GM12878 (cell line): ENCODE measurements at regions not wholly inside any gene's neighbourhood (a gene's known extent, or its start where the extent isn't known, plus 50 kb on each side); places are given as distances from the start of the nearest gene placed in this dataset.

Experiments used
- ATAC-seq: fragments of 200-7000 bp; cut with Tn5 transposase; 3 replicates; pipeline ENCODE4 v1.9.1; 2020; ENCODE audit warnings: mild to moderate bottlenecking, moderate library complexity
- BruUV-seq: library from RNA; stranded (reverse); fragments of 400-500 nt; replicated peaks from 2 replicates; lab custom pipeline; 2021; lab: Mats Ljungman, UMichigan
- CTCF ChIA-PET: fragments of 300-600 bp; sonication (Branson Sonifier 250); formaldehyde crosslinking; extraction: SDS; loops from one replicate; lab custom pipeline; 2021; ENCODE audit warnings: inconsistent platforms; lab: Yijun Ruan, JAX
- POLR2A ChIA-PET: fragments of 350-600 bp; formaldehyde crosslinking; extraction: SDS; loops from one replicate; lab custom pipeline; 2021; ENCODE audit warnings: inconsistent platforms; lab: Charles Lee
- RAD21 ChIA-PET: fragments of 300-600 bp; sonication (Branson Sonifier 250); formaldehyde crosslinking; loops from one replicate; lab custom pipeline; 2023; ENCODE audit warnings: antibody characterized with exemption; ENCODE audit not compliant: unreplicated experiment; lab: Charles Lee
- SMC1A ChIA-PET: fragments of 300-600 bp; sonication (Branson Sonifier 250); formaldehyde crosslinking; loops from one replicate; lab custom pipeline; 2023; ENCODE audit not compliant: unreplicated experiment, uncharacterized antibody; lab: Charles Lee
- DNase-seq: peaks from one replicate; pipeline ENCODE4 v3.0.0-alpha.2; 2011; ENCODE audit warnings: low read depth, low spot score
- FAIRE-seq: peaks from 3 replicates; lab custom pipeline; 2011; peaks lifted over from hg19 to GRCh38; lab: Jason Lieb, UNC
- H2AFZ ChIP-seq: 2 replicates; pipeline ENCODE4 v1.6.0; 2011; ENCODE audit warnings: low read depth, low read length, control low read depth; ENCODE audit not compliant: control insufficient read depth
- H3K27ac ChIP-seq: 2 replicates; pipeline ENCODE4 v1.5.1; 2011; ENCODE audit warnings: control low read depth; ENCODE audit not compliant: control insufficient read depth, insufficient read depth
- H3K27me3 ChIP-seq, 2 experiments: replicated peaks in 1 of 2; 2 replicates each; pipeline versions ENCODE4 v1.6.0 to v1.6.1; 2011; ENCODE audit warnings: low read length in 1 of 2; ENCODE audit not compliant: control insufficient read depth in 2 of 2, insufficient read depth in 2 of 2
- H3K36me3 ChIP-seq, 2 experiments: 2 replicates each; pipeline ENCODE4 v1.5.1; 2011; ENCODE audit warnings: low read length in 1 of 2; ENCODE audit not compliant: control insufficient read depth in 2 of 2, insufficient read depth in 2 of 2
- H3K4me1 ChIP-seq: 2 replicates; pipeline ENCODE4 v1.6.1; 2011; ENCODE audit warnings: mild to moderate bottlenecking, low read length, moderate library complexity, mixed read lengths; ENCODE audit not compliant: control insufficient read depth, insufficient read depth
- H3K4me2 ChIP-seq: 2 replicates; pipeline ENCODE4 v1.6.0; 2011; ENCODE audit warnings: control low read depth; ENCODE audit not compliant: control insufficient read depth, insufficient read depth
- H3K4me3 ChIP-seq: fragments of 200-600 bp; sonication (generic); 2 replicates; pipeline ENCODE4 v1.5.1; 2016
- H3K79me2 ChIP-seq: 2 replicates; pipeline ENCODE4 v1.6.0; 2011; ENCODE audit warnings: low read length; ENCODE audit not compliant: control insufficient read depth, insufficient read depth
- H3K9ac ChIP-seq: 2 replicates; pipeline ENCODE4 v1.8.0; 2011; ENCODE audit warnings: low read length, control low read depth, mixed read lengths; ENCODE audit not compliant: control insufficient read depth, insufficient read depth
- H3K9me3 ChIP-seq: replicated peaks from 3 replicates; pipeline ENCODE4 v1.5.1; 2011; ENCODE audit warnings: mild to moderate bottlenecking, low read length; ENCODE audit not compliant: control insufficient read depth, insufficient read depth
- H4K20me1 ChIP-seq: 2 replicates; pipeline ENCODE4 v1.6.0; 2011; ENCODE audit not compliant: control insufficient read depth, insufficient read depth
- CREM ChIP-seq: IDR thresholded peaks from 2 replicates; pipeline ENCODE4 v1.6.1; 2014; ENCODE audit warnings: antibody characterized with exemption, low read depth
- EED ChIP-seq: sonication (generic); IDR thresholded peaks from 2 replicates; pipeline ENCODE4 v1.6.1; 2016; ENCODE audit warnings: antibody characterized with exemption, low read depth
- ESRRA ChIP-seq: IDR thresholded peaks from 2 replicates; pipeline ENCODE4 v1.6.1; 2012; ENCODE audit warnings: mild to moderate bottlenecking, low read length, improper control_type of control experiment
- ETV6 ChIP-seq, 2 experiments: fragments of 450-650 bp in 1 of 2; IDR thresholded peaks in 1 of 2; conservative IDR thresholded peaks in 1 of 2; 2 replicates each; pipeline ENCODE4 v1.6.1; 2014; ENCODE audit warnings: antibody characterized with exemption in 1 of 2, borderline replicate concordance in 1 of 2, low read depth in 1 of 2, mild to moderate bottlenecking in 1 of 2, moderate library complexity in 1 of 2
- FOXK2 ChIP-seq: fragments of 450-650 bp; IDR thresholded peaks from 2 replicates; pipeline ENCODE4 v1.6.1; 2017; ENCODE audit warnings: mild to moderate bottlenecking, moderate library complexity
- GATAD2B ChIP-seq: fragments of 450-650 bp; conservative IDR thresholded peaks from 2 replicates; pipeline ENCODE4 v1.6.1; 2017; ENCODE audit warnings: low read depth, mild to moderate bottlenecking, moderate library complexity
- HCFC1 ChIP-seq: fragments of 150-350 bp; IDR thresholded peaks from 2 replicates; pipeline ENCODE4 v1.6.1; 2014; ENCODE audit warnings: low read length
- IKZF1 ChIP-seq: fragments of 450-650 bp; conservative IDR thresholded peaks from 2 replicates; pipeline ENCODE4 v1.6.1; 2017; ENCODE audit warnings: antibody characterized with exemption, mild to moderate bottlenecking
- IRF3 ChIP-seq: fragments of 450-650 bp; IDR thresholded peaks from 2 replicates; pipeline ENCODE4 v1.6.1; 2014; ENCODE audit warnings: mild to moderate bottlenecking
- KAT2A ChIP-seq: conservative IDR thresholded peaks from 2 replicates; pipeline ENCODE4 v1.6.1; 2011; ENCODE audit warnings: low read depth, low read length; ENCODE audit not compliant: control insufficient read depth
- LARP7 ChIP-seq: fragments of 450-650 bp; IDR thresholded peaks from 2 replicates; pipeline ENCODE4 v1.6.1; 2017; ENCODE audit warnings: mild to moderate bottlenecking
- PBX3 ChIP-seq: IDR thresholded peaks from 2 replicates; pipeline ENCODE4 v1.6.1; 2011; ENCODE audit warnings: mild to moderate bottlenecking, low read depth, low read length, moderate library complexity; ENCODE audit not compliant: insufficient replicate concordance
- POLR2AphosphoS2 ChIP-seq: IDR thresholded peaks from 2 replicates; pipeline ENCODE4 v1.6.1; 2011; ENCODE audit warnings: low read depth, mild to moderate bottlenecking, low read length, improper control_type of control experiment, moderate library complexity
- RAD51 ChIP-seq: fragments of 450-650 bp; IDR thresholded peaks from 2 replicates; pipeline ENCODE4 v1.6.1; 2016; ENCODE audit warnings: moderate library complexity, mild to moderate bottlenecking, inconsistent platforms
- RCOR1 ChIP-seq: conservative IDR thresholded peaks from 2 replicates; pipeline ENCODE4 v1.6.1; 2012; ENCODE audit warnings: low read depth, low read length, improper control_type of control experiment
- SIX5 ChIP-seq: IDR thresholded peaks from 2 replicates; pipeline ENCODE4 v1.6.1; 2011; ENCODE audit warnings: mild to moderate bottlenecking, low read depth, low read length, moderate library complexity; ENCODE audit not compliant: severe bottlenecking
- WRNIP1 ChIP-seq: IDR thresholded peaks from 2 replicates; pipeline ENCODE4 v1.6.1; 2011; ENCODE audit warnings: low read depth, low read length, improper control_type of control experiment, borderline replicate concordance
- WGBS: methylation state at CpG from one replicate; pipeline ENCODE4 v1.1.6; 2016; ENCODE audit warnings: low lambda C conversion rate; ENCODE audit not compliant: insufficient replicate concordance, insufficient coverage; ENCODE audit errors: missing lambda C conversion rate; 5-methylcytosine and 5-hydroxymethylcytosine counted together
- in situ Hi-C: fragments of 300-500 bp; cut with MboI; formaldehyde crosslinking; loops from 9 replicates; pipeline ENCODE4 v1.14.3; 2018; ENCODE audit warnings: mixed read lengths
- intact Hi-C: fragments of 100-400 bp; cut with micrococcal nuclease; formaldehyde crosslinking; loops from one replicate; pipeline ENCODE4 v1.14.2; 2022; ENCODE audit not compliant: unreplicated experiment

GRCh38 chr5:120108586-120109248 is 355.4 kb upstream of the PRR16 start:
- RAD21 ChIA-PET = no interaction called here
- Histone ChIP-seq H3K4me2 (no peak overlapping the region), H4K20me1 (no peaks in the 10 kb centered on the region), H3K36me3 (no peaks in the 10 kb centered on the region), H3K27ac (no peak overlapping the region), H3K4me3 (no peak overlapping the region), H3K9me3 (no peaks in the 10 kb centered on the region), H3K27me3 (no peaks in the 10 kb centered on the region), H3K4me1 (no peaks in the 10 kb centered on the region), H3K79me2 (no peaks in the 10 kb centered on the region), H2AFZ (no peak overlapping the region), H3K9ac (no peak overlapping the region)
- intact Hi-C loops = no loop called here
- DNase-seq (no peak), ATAC-seq (no peak), FAIRE-seq (no peak)
- in situ Hi-C loops = no loop called here
- POLR2A ChIA-PET = interaction anchor here (0.8 kb wide), 1 partner anchor 49 kb away, joined by 3 read pairs; no protein-coding TSS in a partner anchor
- BruUV-seq = no TSS peak
- SMC1A ChIA-PET = interaction anchor here (0.6 kb wide), 1 partner anchor 473 kb away, joined by 4 read pairs; no protein-coding TSS in a partner anchor
- CTCF ChIA-PET = no interaction called here
- TF ChIP-seq KAT2A (no peak), SIX5 (no peak), CREM (no peak), ETV6 (conservative IDR thresholded peaks at IDR 0.05 in 1 of 2, IDR thresholded peaks at IDR 0.05 in 1 of 2; ENCODE audit: borderline replicate concordance in 1 of 2, low read depth in 1 of 2) (no peak), IKZF1 (no peak), RCOR1 (no peak), LARP7 (no peak), FOXK2 (no peak), HCFC1 (no peak), EED (no peak), RAD51 (no peak), PBX3 (no peak), WRNIP1 (no peak), IRF3 (no peak), GATAD2B (no peak), ESRRA (no peak), POLR2AphosphoS2 (no peak)
- 48% methylated on average over 4 of the region's 4 CpGs for WGBS
